A673 (cell line): ENCODE measurements at regions not wholly inside any gene's neighbourhood (a gene's known extent, or its start where the extent isn't known, plus 50 kb on each side); places are given as distances from the start of the nearest gene placed in this dataset.

ENCODE experiments used
- BruUV-seq: library from RNA; stranded (reverse); fragments of 400-500 nt; replicated peaks from 2 replicates; lab custom pipeline; 2021; lab: Mats Ljungman, UMichigan
- CTCF ChIA-PET: fragments of 300-600 bp; sonication (Branson Sonifier 250); formaldehyde crosslinking; loops from one replicate; lab custom pipeline; 2022; ENCODE audit warnings: antibody characterized with exemption; lab: Charles Lee
- POLR2A ChIA-PET: fragments of 300-600 bp; sonication (Branson Sonifier 250); formaldehyde crosslinking; loops from one replicate; lab custom pipeline; 2022; ENCODE audit warnings: antibody characterized with exemption; ENCODE audit not compliant: low non-redundant PET; lab: Charles Lee
- DNase-seq: peaks from one replicate; pipeline ENCODE4 v3.0.0-alpha.2; 2015; ENCODE audit warnings: low spot score
- H3K27ac ChIP-seq: fragments of 200-600 bp; sonication (generic); 2 replicates; pipeline ENCODE4 v1.5.1; 2016; ENCODE audit warnings: mixed run types, low read depth, mild to moderate bottlenecking, mixed read lengths, antibody characterized with exemption, low read length; ENCODE audit not compliant: poor library complexity, severe bottlenecking
- H3K27me3 ChIP-seq: fragments of 200-600 bp; sonication (generic); replicated peaks from 2 replicates; pipeline ENCODE4 v1.6.1; 2017; ENCODE audit warnings: mixed run types, low read depth, mild to moderate bottlenecking, mixed read lengths, antibody characterized with exemption, low read length; ENCODE audit not compliant: insufficient read depth, poor library complexity
- H3K36me3 ChIP-seq: fragments of 200-600 bp; sonication (generic); 2 replicates; pipeline ENCODE4 v1.6.1; 2016; ENCODE audit warnings: mixed run types, mild to moderate bottlenecking, mixed read lengths, antibody characterized with exemption, low read length; ENCODE audit not compliant: insufficient read depth, poor library complexity, severe bottlenecking
- H3K4me1 ChIP-seq: fragments of 200-600 bp; sonication (generic); 2 replicates; pipeline ENCODE4 v1.6.1; 2017; ENCODE audit warnings: mixed run types, mild to moderate bottlenecking, mixed read lengths, antibody characterized with exemption, low read length; ENCODE audit not compliant: insufficient read depth, poor library complexity, severe bottlenecking
- H3K4me3 ChIP-seq: fragments of 200-600 bp; sonication (generic); 2 replicates; pipeline ENCODE4 v1.5.1; 2016; ENCODE audit warnings: low read depth, mixed run types, mild to moderate bottlenecking, mixed read lengths, low read length; ENCODE audit not compliant: poor library complexity, severe bottlenecking
- H3K9me3 ChIP-seq: fragments of 200-600 bp; sonication (generic); 2 replicates; pipeline ENCODE4 v1.6.1; 2016; ENCODE audit warnings: mixed run types, low read depth, mild to moderate bottlenecking, mixed read lengths, antibody characterized with exemption, low read length; ENCODE audit not compliant: poor library complexity, severe bottlenecking
- CTCF ChIP-seq: fragments of 300-800, 200-600 bp; sonication (generic); conservative IDR thresholded peaks from 2 replicates; pipeline ENCODE4 v1.5.1; 2017; ENCODE audit warnings: low read depth, mild to moderate bottlenecking, antibody characterized with exemption, low read length, moderate library complexity, mixed read lengths
- EZH2 ChIP-seq: fragments of 200-600 bp; sonication (generic); IDR thresholded peaks from 2 replicates; pipeline ENCODE4 v1.6.1; 2017; ENCODE audit warnings: borderline replicate concordance, low read depth, mild to moderate bottlenecking, mixed read lengths, antibody characterized with exemption, low read length; ENCODE audit not compliant: poor library complexity, severe bottlenecking
- intact Hi-C: fragments of 100-400 bp; cut with micrococcal nuclease; formaldehyde crosslinking; loops from one replicate; pipeline ENCODE4 v1.10.0; 2022; ENCODE audit not compliant: unreplicated experiment

- BruUV-seq, result no TSS peak
- peak; percentile 49 for DNase-seq
- TF ChIP-seq CTCF (no peak), EZH2 (no peak)
- Histone ChIP-seq H3K4me3 (no peak overlapping the region), H3K27ac (no peak overlapping the region), H3K27me3 (peaks cover 2% of the 10 kb centered on the region), H3K36me3 (no peaks in the 10 kb centered on the region), H3K9me3 (no peaks in the 10 kb centered on the region), H3K4me1 (no peaks in the 10 kb centered on the region)
- intact Hi-C loops, result no loop called here
- ChIA-PET CTCF (no interaction called here), POLR2A (no interaction called here)
Observed at GRCh38 chr5:77893225-77893860, 117.2 kb upstream of the TBCA start.

GRCh38 chr5:77892061-77893010, 116.2 kb upstream of the TBCA start:
- no peaks in the 10 kb centered on the region for H3K36me3 ChIP-seq
- TF ChIP-seq CTCF (no peak), EZH2 (no peak)
- H3K9me3 ChIP-seq, result no peaks in the 10 kb centered on the region
- H3K4me3 ChIP-seq, result no peak overlapping the region
- CTCF ChIA-PET, result no interaction called here
- POLR2A ChIA-PET, result no interaction called here
- no TSS peak for BruUV-seq
- no peaks in the 10 kb centered on the region for H3K4me1 ChIP-seq
- H3K27me3 ChIP-seq, result peaks cover 13% of the 10 kb centered on the region
- H3K27ac ChIP-seq, result no peak overlapping the region
- intact Hi-C loops, result no loop called here
- no peak for DNase-seq

GRCh38 chr5:77885519-77885918, 109.4 kb upstream of the TBCA start:
- BruUV-seq, result no TSS peak
- H3K9me3 ChIP-seq, result no peaks in the 10 kb centered on the region
- DNase-seq, result no peak
- no peak overlapping the region for H3K4me3 ChIP-seq
- ChIA-PET CTCF (no interaction called here), POLR2A (no interaction called here)
- TF ChIP-seq EZH2 (no peak), CTCF (no peak)
- intact Hi-C loops, result no loop called here
- H3K4me1 ChIP-seq, result no peaks in the 10 kb centered on the region
- H3K36me3 ChIP-seq, result no peaks in the 10 kb centered on the region
- no peak overlapping the region for H3K27ac ChIP-seq
- peaks cover 50% of the 10 kb centered on the region for H3K27me3 ChIP-seq
